NCI-H2196 (cell line): ENCODE measurements at regions not wholly inside any gene's neighbourhood (a gene's known extent, or its start where the extent isn't known, plus 50 kb on each side); places are given as distances from the start of the nearest gene placed in this dataset.

ENCODE experiments used
- DNase-seq: peaks from one replicate; lab custom pipeline; 2025; ENCODE audit not compliant: unreplicated experiment; lab: John Stamatoyannopoulos, UW

DNA sequence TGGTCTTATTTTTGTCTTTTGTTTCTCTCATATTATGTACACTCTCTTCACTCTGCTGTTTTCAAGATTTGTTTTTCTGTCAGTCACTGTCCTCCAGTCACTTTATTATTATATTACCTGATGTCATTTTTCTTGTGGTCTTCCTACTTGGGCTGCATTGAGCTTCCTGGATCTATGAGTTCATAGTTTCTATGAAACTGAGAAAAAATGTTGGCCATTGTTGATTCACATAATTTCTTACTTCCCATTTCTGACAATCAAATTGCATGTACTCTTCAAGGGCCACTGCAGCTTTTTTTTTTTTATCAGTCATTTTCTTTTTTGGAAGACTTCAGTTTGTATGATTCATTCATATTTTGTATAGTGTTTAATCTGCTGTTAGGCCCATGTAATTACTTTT is 1180.6 kb upstream of the GBE1 start:
- DNase-seq: no peak

DNA sequence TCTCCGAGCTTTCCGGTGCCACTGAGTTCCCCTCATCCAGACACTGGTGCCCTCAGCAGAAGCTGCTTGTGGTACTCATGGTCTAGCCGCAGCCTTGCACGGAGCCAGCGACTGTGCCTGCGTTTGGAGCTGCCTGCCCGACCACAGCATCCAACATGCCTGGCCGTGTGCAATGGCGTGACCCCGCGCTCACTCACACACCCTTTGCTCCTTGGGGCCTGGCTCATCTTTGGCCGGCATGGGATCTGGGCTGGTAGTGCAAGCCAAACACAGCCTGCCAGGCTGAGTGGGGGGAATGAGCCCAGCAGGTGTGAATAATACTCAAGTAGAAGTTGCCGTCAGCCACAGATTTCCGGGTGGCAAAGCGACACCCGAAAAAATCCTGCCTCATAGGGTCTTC is 1178.7 kb upstream of the GBE1 start:
- DNase-seq: no peak

DNA sequence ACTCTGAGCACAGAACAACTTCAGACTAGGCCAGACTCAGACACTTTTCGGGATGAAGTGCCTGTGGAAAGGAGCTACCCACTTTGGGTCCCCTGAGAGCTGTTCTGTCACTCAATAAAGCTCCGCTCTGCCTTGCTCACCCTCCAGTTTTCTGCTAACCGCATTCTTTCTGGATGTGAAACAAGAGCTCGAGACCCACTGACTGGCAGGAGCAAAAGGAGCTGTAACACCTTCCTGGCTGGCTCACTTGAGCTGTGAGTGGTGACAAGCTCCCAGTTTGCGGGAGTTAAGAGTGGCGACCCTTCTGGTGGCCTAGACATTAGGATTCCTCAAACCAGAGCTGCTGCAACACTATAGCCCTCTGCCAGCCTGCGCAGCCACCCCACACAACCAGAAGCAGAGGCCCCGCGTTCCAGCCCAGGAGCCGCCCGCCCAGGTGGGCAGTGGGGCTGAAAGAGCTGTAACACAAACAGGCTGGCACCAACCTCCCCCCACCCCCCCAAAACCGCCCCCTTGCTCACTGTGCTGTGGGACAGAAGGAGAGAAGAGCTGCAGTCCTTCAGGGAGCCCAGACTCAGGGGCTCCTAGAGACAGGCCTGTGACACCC is 1178.1 kb upstream of the GBE1 start:
- DNase-seq: no peak

DNA sequence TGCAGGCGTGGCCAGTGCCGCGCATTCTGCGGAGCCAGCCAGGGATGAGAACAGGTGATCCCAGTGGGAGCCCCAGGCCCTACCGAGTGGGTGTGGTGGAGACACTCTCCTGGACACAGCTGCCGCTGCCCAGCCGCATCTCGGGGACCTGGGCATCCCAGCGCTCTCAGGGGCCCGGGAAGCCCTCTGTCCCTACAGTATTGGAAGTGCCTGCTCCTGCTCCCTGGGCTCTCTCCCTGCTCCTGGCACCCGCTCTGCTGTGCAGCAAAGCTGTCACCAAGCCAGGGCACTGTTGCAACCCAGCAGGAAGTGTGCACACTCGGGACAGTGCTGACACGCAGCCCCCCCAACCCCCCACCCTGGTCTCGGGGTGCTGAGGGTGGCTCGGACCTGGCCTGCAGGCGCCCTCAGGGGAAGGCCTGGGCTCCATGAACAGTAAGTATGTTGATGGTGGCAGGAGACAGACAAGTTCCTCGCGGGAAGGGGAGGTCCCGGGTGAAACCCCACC is 1177.4 kb upstream of the GBE1 start:
- DNase-seq: no peak

DNA sequence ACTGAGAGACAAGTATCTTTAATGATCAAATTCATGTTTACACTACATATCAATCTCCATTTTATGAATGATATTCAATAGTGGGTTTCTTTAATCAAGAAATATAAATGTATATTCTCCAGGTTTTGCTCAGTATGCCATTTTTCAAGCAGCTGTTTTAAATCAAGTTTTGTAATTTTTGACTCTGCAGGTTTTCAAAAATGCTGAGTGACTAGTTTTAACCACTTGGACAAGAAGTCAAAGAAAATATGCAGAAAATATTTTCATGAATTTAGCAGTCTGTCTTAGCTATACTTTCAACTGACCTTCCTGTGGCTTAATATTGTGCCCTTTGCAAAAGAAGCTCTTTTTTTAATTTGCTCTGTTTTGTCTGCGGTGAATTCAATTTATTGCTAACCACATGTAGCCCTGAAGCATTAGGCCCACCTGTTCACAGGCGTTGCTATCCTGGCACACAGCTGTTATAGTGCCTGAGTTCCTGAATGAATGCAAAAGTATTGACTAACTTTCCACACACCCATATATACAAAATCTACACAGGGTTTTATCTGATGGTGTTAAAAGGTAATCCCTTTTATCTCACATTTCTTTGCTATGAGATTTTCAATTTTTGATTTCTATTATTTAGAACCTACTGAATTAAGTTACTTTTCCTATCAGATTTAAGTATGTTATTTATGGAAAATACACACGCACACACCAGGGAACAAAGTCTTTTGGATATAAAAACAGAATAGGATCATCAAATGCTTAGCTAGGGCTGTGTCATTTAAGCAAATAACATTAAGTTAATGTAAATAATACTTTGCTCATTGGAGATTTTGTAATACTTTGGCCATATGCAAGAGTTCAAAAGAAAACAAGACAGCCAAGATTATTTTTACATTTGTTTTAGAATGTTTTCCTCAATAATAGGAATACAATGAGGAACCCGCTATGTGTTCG is 1166.1 kb upstream of the GBE1 start:
- DNase-seq: no peak

DNA sequence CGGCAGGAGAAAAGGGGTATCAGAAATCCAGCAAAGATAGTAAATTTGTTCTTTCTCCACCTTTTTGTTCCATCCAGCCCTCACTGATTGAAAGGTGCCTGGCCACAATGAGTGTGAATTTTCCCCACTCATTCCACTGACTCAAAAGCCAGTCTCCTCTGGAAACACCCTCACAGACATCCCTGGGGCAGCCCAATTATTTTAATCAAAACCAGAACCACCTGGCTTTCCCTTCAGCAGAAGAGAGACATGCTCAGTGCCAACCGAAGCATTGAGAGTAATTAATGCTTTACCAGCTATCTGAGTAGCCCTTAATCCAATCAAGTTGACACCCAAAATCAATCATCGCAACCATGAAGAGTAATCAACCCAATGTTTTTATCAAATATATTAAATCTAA is 1129.6 kb upstream of the GBE1 start:
- no peak for DNase-seq

- no peak for DNase-seq
These were observed 1121.6 kb upstream of the GBE1 start for GRCh38 chr3:82883072-82883471.

DNA sequence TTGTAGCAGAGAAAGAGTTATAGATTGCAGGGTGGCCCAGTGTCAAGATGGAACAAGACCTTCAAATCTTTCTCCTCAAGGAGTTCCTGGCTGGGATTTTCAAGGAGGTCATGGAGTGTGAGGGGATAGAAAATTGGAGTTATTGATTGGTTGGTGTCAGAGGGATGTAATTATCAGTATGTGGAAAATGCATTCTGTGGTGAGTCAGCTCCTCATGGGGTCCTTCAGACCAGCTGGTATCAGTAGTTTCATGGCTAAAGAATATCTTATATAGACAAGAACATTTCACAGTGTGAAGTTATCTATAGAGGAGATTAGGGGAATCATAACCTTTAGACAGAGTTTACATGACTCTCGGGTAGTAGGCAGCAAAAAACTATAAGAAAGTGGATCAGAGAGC is 1114.0 kb upstream of the GBE1 start:
- no peak for DNase-seq

GRCh38 chr3:82839871-82840270 is 1078.4 kb upstream of the GBE1 start:
- no peak for DNase-seq

DNA sequence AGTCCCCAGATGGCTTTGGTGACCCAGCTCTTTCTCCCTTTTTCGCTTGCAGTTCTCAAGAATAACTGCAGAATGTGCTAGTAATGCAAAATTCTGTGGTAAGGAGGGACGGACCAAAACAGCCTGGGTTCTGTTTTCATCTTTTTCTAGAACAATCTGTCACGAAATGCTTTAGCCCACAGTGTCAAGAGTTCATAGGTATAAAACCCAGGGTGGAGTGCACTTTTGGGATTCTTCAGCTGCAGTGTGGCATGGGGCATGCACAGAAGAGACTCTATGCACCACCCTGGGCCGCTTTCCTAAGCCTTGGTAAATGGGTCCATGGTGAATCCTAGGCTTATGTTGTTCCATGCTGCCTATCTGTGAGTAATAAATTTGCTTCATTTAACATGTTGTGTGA is 1072.7 kb upstream of the GBE1 start:
- no peak for DNase-seq

DNA sequence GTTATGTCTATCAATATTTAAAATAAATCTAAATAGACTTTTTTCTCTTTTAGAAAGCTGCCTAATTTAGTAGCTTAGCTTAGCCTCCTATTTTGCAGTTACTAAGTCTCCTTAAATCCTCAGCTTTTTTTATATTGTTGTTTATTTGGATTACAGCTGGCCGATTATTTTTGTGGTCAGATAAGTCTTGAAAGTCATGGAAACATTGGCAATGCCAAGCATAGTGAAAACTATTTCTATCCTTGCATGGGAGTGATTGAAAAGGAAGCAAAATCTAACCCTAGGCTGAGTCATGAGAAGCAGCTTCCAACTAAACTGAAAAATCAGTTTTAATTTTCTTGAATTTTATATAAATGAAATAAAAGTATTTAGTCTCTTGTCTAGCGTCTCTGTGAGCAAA is 1063.0 kb upstream of the GBE1 start:
- no peak for DNase-seq

DNA sequence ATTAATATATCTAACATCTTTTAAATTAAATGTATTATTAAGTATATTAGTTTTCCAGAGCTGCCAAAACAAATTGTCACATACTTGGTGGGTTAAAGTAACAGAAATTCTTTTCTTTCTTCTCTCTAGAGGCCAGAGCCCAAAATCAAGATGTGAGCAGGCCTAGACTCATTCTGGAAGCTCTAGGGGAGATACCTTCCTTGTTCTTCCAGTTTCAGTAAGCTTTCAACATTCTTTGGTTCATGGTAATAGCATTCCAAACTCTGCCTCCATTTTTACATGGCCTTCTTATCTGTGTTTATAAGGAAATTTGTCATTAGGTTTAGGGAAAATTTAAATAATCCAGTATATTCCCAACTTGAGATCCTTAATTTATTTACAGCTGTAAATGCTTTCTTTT is 1054.6 kb upstream of the GBE1 start:
- DNase-seq: no peak

- DNase-seq: no peak
These were observed 1054.1 kb upstream of the GBE1 start for GRCh38 chr3:82815417-82816058.

DNA sequence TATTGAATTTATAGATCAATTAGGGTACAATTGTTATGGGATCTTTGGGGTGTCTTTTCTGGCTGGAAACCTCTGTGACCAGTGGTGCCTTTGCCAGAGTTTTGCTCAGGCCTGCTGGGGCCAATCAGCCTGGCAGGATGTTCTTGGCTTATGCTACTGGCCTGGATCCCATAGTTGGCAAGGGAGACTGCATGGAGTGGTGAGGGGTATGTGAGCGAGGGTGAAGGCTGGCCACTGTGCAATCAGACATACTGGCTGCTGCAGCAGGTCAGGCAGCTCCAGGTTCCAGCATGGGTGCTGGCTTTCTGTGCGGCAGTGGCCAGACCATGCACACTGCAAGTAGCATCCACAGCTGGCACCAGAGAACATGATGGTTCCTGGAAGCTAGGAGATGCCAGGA is 1053.2 kb upstream of the GBE1 start:
- DNase-seq: no peak

GRCh38 chr3:82807781-82808180 is 1046.3 kb upstream of the GBE1 start:
- DNase-seq: no peak

GRCh38 chr3:82802501-82802900 is 1041.1 kb upstream of the GBE1 start:
- no peak for DNase-seq

DNA sequence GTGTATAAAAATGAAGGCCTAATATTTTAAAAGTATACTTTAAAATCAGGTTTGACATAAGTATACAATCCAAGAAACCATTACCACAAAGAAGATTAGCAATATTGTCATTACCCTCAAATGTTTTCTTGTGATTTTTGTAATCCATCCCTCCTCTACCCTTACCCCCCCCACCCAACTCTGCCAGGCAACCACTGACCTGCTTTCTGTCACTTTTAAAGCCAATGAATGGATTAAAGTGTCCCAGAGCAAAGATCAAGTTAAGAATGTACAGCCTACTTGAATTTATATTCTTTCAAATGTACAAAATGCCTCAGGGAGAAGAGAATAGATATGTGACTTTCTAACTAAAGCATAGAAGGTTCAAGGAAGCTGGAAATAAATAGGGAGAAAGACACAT is 1038.8 kb upstream of the GBE1 start:
- no peak for DNase-seq

GRCh38 chr3:82796765-82797164 is 1035.3 kb upstream of the GBE1 start:
- no peak for DNase-seq

DNA sequence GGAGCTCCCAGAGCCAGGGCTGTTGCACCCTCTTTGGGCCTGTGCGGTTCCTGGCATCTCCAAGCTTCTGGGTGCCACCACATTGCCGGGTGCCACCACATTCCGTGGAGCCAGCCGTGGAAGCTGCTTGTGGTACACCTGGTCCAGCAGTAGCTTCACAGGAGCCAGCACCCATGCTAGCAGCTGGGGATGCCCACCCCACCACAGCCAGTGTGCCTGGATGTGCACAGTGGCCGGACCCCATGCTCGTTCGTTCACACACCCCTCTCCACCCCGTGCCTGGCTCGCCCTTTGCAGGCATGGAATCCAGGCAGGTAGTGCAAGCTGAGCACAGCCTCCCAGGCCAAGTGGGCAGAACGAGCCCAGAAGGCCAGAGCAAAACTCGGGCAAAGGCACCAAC is 1029.8 kb upstream of the GBE1 start:
- no peak for DNase-seq

DNA sequence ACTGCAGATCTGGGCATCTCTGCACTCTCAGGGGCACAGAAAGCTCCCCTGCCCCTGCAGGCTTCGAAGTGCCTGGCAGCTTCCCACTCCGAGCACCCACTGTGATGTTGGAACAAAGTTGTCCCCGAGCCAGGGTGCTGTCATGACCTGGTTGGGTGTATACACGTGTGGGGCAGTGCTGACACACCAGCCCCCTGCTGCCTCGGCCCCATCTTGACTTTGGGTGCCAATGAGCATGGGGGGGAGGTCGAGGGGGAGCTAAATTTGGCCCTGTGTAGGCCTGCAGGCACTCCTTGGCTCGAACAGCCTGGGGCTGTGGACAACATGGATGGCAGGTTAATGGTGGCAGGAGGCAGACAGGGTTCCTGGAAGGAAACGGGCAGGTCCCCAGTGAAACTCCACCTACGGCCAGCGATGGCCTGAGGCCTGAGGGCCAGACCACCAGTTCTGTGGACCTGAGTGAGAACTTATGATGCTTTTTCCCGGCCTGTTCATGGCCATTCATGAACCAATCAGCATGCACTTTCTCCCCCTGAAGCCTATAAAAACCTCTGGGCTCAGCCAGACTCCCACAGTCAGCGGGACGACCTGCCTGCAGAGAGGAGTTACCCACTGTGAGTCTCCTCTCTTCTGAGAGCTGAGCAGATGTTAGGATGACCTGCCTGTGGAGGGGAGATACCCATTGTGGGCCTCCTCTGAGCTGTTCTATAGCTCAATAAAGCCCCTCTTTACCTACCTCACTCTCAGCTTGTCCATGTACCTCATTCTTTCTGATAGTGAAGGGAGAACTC is 1029.1 kb upstream of the GBE1 start:
- DNase-seq: no peak

DNA sequence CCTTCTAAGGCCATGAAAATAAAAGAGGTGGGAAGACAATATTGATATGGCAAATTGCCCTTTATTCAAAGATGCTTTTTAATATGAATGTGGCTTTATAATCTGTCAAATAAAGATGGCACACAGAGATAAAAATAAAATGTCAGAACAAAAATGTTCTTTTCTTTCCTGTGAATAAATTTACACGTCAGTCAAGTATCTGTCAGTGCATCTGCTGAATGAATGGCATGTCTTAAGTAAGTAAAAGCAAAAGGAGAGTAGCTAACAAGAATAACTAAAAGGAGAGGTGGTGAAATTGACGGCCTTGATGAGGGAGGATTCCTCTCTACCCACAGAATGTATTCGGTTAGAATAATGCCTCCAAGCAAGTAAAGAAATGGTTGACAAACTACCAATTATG is 1021.7 kb upstream of the GBE1 start:
- no peak for DNase-seq
